ENCODE measurements at regions not wholly inside any gene's neighbourhood (a gene's known extent, or its start where the extent isn't known, plus 50 kb on each side); places are given as distances from the start of the nearest gene placed in this dataset.

- TF ChIP-seq CEBPB (IDR thresholded peaks at IDR 0.05) (no peak), TP53 (CRISPR knock-in tag; IDR thresholded peaks at IDR 0.05) (no peak), SREBF2 (IDR thresholded peaks at IDR 0.05) (no peak), CHD2 (IDR thresholded peaks at IDR 0.05; ENCODE audit: low read length, partially characterized antibody) (no peak), EHMT2 (IDR thresholded peaks at IDR 0.05; ENCODE audit: low read depth) (no peak)
- ChIA-PET POLR2A (no interaction called here), CTCF (no interaction called here)
- WGBS (ENCODE audit: missing lambda C conversion rate): 10% methylated on average over 2 of the region's 2 CpGs
- Histone ChIP-seq H3K4me1 (no peaks in the 10 kb centered on the region), H3K4me3 (no peak overlapping the region), H3K4me2 (no peak overlapping the region), H3K9me3 (no peaks in the 10 kb centered on the region), H3K27ac (no peak overlapping the region)
- DNase-seq (ENCODE audit: low read depth in 1 of 2, low spot score in 1 of 2) (no peak), FAIRE-seq (no peak), ATAC-seq (no peak)
Measured at GRCh38 chr6:33966536-33966935, 162.7 kb upstream of the MLN start.

- CTCF ChIA-PET: no interaction called here
- no peaks in the 10 kb centered on the region for H3K4me1 ChIP-seq
- FAIRE-seq (no peak), ATAC-seq (no peak), DNase-seq (ENCODE audit: low read depth in 1 of 2, low spot score in 1 of 2) (no peak)
- H3K4me3 ChIP-seq: no peak overlapping the region
- WGBS (ENCODE audit: missing lambda C conversion rate): 61% methylated on average over 8 of the region's 8 CpGs
- no peak overlapping the region for H3K27ac ChIP-seq
- no peak for TF ChIP-seq NPAS2 (CRISPR knock-in tag; IDR thresholded peaks at IDR 0.05; ENCODE audit: borderline replicate concordance)
- no peak for TF ChIP-seq EHMT2 (IDR thresholded peaks at IDR 0.05; ENCODE audit: low read depth)
- no peak for TF ChIP-seq MAFK (IDR thresholded peaks at IDR 0.05; ENCODE audit: partially characterized antibody)
- no peak for TF ChIP-seq HOXB5 (CRISPR knock-in tag; IDR thresholded peaks at IDR 0.05)
- H3K9me3 ChIP-seq: no peaks in the 10 kb centered on the region
- H3K4me2 ChIP-seq: no peak overlapping the region
- POLR2A ChIA-PET: no interaction called here
Measured at GRCh38 chr6:33965766-33966165, 162.0 kb upstream of the MLN start.

GRCh38 chr6:33964387-33964786 lies 160.6 kb upstream of the MLN start:
- WGBS (ENCODE audit: missing lambda C conversion rate): 35% methylated on average over 3 of the region's 3 CpGs
- POLR2A ChIA-PET: no interaction called here
- CTCF ChIA-PET: no interaction called here
- DNase-seq (ENCODE audit: low read depth in 1 of 2, low spot score in 1 of 2) (no peak), FAIRE-seq (no peak), ATAC-seq (no peak)
- Histone ChIP-seq H3K27ac (no peak overlapping the region), H3K9me3 (no peaks in the 10 kb centered on the region), H3K4me2 (no peak overlapping the region), H3K4me1 (no peaks in the 10 kb centered on the region), H3K4me3 (no peak overlapping the region)
- TF ChIP-seq KDM1A (IDR thresholded peaks at IDR 0.05; ENCODE audit: low read depth) (no peak), NFE2L2 (conservative IDR thresholded peaks at IDR 0.05; ENCODE audit: low read length) (no peak), FOSL2 (IDR thresholded peaks at IDR 0.05) (no peak), FOSL2 (CRISPR knock-in tag; IDR thresholded peaks at IDR 0.05) (no peak), TFCP2L1 (CRISPR knock-in tag; IDR thresholded peaks at IDR 0.05) (no peak)

GRCh38 chr6:33963136-33963750 lies 159.4 kb upstream of the MLN start:
- Histone ChIP-seq H3K4me3 (no peak overlapping the region), H3K4me2 (no peak overlapping the region), H3K9me3 (no peaks in the 10 kb centered on the region), H3K4me1 (no peaks in the 10 kb centered on the region), H3K27ac (no peak overlapping the region)
- 80% methylated on average over 7 of the region's 7 CpGs for WGBS (ENCODE audit: missing lambda C conversion rate)
- ChIA-PET POLR2A (no interaction called here), CTCF (no interaction called here)
- no peak for FAIRE-seq
- ATAC-seq: no peak
- DNase-seq (ENCODE audit: low read depth in 1 of 2, low spot score in 1 of 2): no peak
- TF ChIP-seq ZFP36 (IDR thresholded peaks at IDR 0.05; ENCODE audit: borderline replicate concordance, partially characterized antibody): no peak
- TF ChIP-seq RNF2 (IDR thresholded peaks at IDR 0.05; ENCODE audit: borderline replicate concordance, low read depth): no peak
- no peak for TF ChIP-seq HMGXB4 (CRISPR knock-in tag; IDR thresholded peaks at IDR 0.05; ENCODE audit: borderline replicate concordance)
- no peak for TF ChIP-seq TFCP2L1 (CRISPR knock-in tag; IDR thresholded peaks at IDR 0.05)
- no peak for TF ChIP-seq HOXB13 (CRISPR knock-in tag; IDR thresholded peaks at IDR 0.05; ENCODE audit: low read depth)
- no peak for TF ChIP-seq PHF8 (IDR thresholded peaks at IDR 0.05; ENCODE audit: borderline replicate concordance, low read depth)
- no peak for TF ChIP-seq ATOH8 (CRISPR knock-in tag; IDR thresholded peaks at IDR 0.05; ENCODE audit: low read depth)
- no peak for TF ChIP-seq MAFK (IDR thresholded peaks at IDR 0.05; ENCODE audit: partially characterized antibody)
- TF ChIP-seq ZNF302 (CRISPR knock-in tag; IDR thresholded peaks at IDR 0.05): no peak

All from A549 (cell line).